Amniotic epithelial cell (primary cell): ENCODE measurements at regions not wholly inside any gene's neighbourhood (a gene's known extent, or its start where the extent isn't known, plus 50 kb on each side); places are given as distances from the start of the nearest gene placed in this dataset.

Source experiments
- DNase-seq: peaks from one replicate; pipeline ENCODE4 v3.0.0-alpha.2; 2010; ENCODE audit warnings: low read depth

- no peak for DNase-seq
Observed at GRCh38 chr3:110101361-110101760, 764.0 kb upstream of the DPPA4 start.

GRCh38 chr3:110106805-110107204 lies 769.5 kb upstream of the DPPA4 start:
- peak; percentile 2 for DNase-seq

GRCh38 chr3:110123946-110124345 lies 786.6 kb upstream of the DPPA4 start:
- no peak for DNase-seq

- peak; percentile 3 for DNase-seq
Observed at GRCh38 chr3:110126065-110126464, 788.7 kb upstream of the DPPA4 start.

GRCh38 chr3:110133971-110134370 lies 796.6 kb upstream of the DPPA4 start:
- no peak for DNase-seq

- no peak for DNase-seq
Observed at GRCh38 chr3:110139048-110139447, 801.7 kb upstream of the DPPA4 start.

- no peak for DNase-seq
Observed at GRCh38 chr3:110139821-110140220, 802.5 kb upstream of the DPPA4 start.

- peak; percentile 2 for DNase-seq
Observed at GRCh38 chr3:110149763-110150162, 812.4 kb upstream of the DPPA4 start.

GRCh38 chr3:110157221-110157620 lies 819.9 kb upstream of the DPPA4 start:
- no peak for DNase-seq

GRCh38 chr3:110164632-110165369 lies 827.5 kb upstream of the DPPA4 start:
- DNase-seq, result peak; percentile 19

- no peak for DNase-seq
Observed at GRCh38 chr3:110165370-110165743, 828.0 kb upstream of the DPPA4 start.

- DNase-seq, result peak; percentile 34
Observed at GRCh38 chr3:110165753-110166152, 828.4 kb upstream of the DPPA4 start.

GRCh38 chr3:110166791-110167190 lies 829.4 kb upstream of the DPPA4 start:
- no peak for DNase-seq

- DNase-seq, result no peak
Observed at GRCh38 chr3:110174908-110175307, 837.6 kb upstream of the DPPA4 start.

GRCh38 chr3:110178965-110179364 lies 841.6 kb upstream of the DPPA4 start:
- DNase-seq, result peak; percentile 9

- DNase-seq, result no peak
Observed at GRCh38 chr3:110180733-110181132, 843.4 kb upstream of the DPPA4 start.

GRCh38 chr3:110181226-110181625 lies 843.9 kb upstream of the DPPA4 start:
- no peak for DNase-seq

- no peak for DNase-seq
Observed at GRCh38 chr3:110184536-110184935, 847.2 kb upstream of the DPPA4 start.

GRCh38 chr3:110193074-110193473 lies 855.7 kb upstream of the DPPA4 start:
- DNase-seq, result peak; percentile 2

- DNase-seq, result no peak
Observed at GRCh38 chr3:110198717-110199587, 861.6 kb upstream of the DPPA4 start.

- DNase-seq, result no peak
Observed at GRCh38 chr3:110199588-110199943, 862.2 kb upstream of the DPPA4 start.

- DNase-seq, result no peak
Observed at GRCh38 chr3:110210086-110210660, 861.4 kb upstream of the NECTIN3 start.

- DNase-seq, result no peak
Observed at GRCh38 chr3:110226645-110227044, 845.0 kb upstream of the NECTIN3 start.
